WTC11 (cell line): ENCODE measurements at regions not wholly inside any gene's neighbourhood (a gene's known extent, or its start where the extent isn't known, plus 50 kb on each side); places are given as distances from the start of the nearest gene placed in this dataset.

Source experiments
- CBFB ChIP-seq: sonication (generic); formaldehyde crosslinking; IDR thresholded peaks from 2 replicates; pipeline ENCODE4 v1.8.1; 2022; ENCODE audit warnings: mild to moderate bottlenecking, low read depth, missing genetic modification reagents
- CTCF ChIP-seq: fragments of 200-600 bp; IDR thresholded peaks from 2 replicates; pipeline ENCODE4 v1.8.0; 2022; ENCODE audit warnings: antibody characterized with exemption
- ZNF121 ChIP-seq: sonication (generic); formaldehyde crosslinking; IDR thresholded peaks from 2 replicates; pipeline ENCODE4 v1.8.0; 2023; ENCODE audit warnings: missing genetic modification reagents
- ZNF138 ChIP-seq: sonication (generic); formaldehyde crosslinking; conservative IDR thresholded peaks from 2 replicates; pipeline ENCODE4 v1.8.1; 2022; ENCODE audit warnings: mild to moderate bottlenecking, moderate library complexity, missing genetic modification reagents

GRCh38 chr2:40556293-40556692 is 104.4 kb upstream of the SLC8A1 start:
- no peak for TF ChIP-seq CBFB
- no peak for TF ChIP-seq ZNF138 (CRISPR knock-in tag)
- TF ChIP-seq ZNF121 (CRISPR knock-in tag), result no peak
- TF ChIP-seq CTCF, result no peak
